NCI-H1105 (cell line): ENCODE measurements at regions not wholly inside any gene's neighbourhood (a gene's known extent, or its start where the extent isn't known, plus 50 kb on each side); places are given as distances from the start of the nearest gene placed in this dataset.

ENCODE experiments used
- DNase-seq: peaks from one replicate; lab custom pipeline; 2025; lab: John Stamatoyannopoulos, UW

DNA sequence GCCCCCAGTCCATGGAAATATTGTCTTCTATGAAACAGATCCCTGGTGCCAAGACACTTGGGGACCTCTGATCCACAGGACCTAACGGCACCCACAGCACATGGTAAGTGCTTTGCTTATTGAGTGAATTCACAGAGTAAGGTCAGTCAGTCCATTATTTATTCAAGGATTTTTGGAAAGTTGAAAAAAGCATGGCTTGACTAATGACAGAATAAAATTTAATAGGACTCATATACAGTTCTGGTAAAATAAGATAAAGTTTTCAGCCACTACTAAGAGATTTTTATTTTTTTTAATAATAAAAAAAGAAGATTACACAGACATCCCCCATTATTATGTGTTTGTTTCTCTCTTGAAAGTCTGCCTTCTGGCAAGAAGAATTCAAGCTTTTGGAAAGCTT is 490.6 kb upstream of the HS3ST1 start:
- DNase-seq = no peak

DNA sequence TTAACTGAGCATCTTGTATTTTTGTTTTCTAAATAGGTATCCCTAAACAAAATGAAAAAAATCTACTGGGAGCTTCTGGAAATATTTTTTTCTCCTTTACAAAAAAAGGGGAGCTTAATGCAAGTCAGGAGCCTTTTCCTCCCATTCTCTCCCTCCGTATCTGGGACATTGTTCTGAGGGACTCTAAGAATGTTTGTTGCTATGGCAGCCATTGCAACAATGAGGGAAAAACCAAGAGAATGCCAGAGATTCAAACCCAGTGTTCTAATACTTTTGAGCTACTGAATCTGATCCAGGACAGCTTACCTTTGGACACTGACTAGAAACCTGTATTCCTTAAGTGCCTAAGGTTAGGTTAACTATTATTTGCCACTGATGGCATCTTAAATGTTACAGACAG is 485.7 kb upstream of the HS3ST1 start:
- DNase-seq = no peak

DNA sequence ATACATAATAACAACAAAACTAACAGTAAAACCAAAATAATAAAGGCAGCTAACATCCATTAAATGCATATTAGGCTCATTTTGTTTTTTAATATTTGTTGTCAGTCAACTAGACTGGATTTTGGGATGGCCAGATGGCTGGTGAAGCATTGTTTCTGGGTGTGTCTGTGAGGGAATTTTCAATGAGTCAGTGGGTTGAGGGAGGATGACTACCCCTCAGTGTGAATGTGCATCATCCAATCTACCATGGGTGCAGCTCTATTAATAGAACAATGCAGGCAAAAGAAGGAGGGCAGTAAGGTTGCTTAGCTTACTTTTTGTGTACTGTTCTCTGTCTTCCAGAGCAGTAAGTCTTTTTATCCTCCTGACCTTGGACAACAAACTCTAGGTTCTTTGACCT is 484.2 kb upstream of the HS3ST1 start:
- no peak for DNase-seq

DNA sequence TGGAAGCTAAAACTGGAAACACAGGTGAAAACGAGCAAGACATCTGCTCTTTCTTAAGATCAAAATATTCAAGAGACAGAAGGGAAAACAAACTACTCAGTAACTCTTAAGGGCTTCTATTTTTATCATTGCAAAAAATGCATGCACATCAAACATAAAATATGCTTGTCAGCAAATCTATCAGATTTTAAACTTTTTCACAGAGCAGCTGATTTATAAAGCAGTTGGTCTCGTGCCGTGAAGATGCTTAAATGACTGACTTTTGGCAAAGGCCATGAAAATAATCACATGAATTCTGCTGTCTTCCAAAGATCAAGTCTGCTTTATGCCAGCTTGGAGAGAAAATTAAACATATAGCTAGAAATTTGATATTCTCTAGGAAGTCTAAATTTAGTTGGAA is 482.1 kb upstream of the HS3ST1 start:
- DNase-seq = no peak

DNA sequence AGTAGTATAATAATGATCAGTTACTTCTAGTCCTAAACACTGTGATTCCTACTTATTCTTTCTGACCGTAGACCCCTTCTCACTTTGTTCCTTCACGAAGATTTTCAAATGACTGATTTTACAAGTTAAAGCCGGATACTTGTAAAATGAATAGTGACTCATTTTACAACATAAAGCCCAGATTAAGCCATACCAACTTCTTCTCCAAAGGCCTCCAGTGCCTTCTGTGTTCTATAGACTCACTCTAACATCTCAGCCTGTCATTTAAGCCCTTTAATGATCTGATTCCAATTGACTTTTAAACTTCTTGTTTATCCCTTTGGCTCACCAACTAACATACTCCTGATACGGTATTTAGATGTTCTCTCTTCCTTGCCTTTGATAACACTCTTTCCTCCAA is 480.0 kb upstream of the HS3ST1 start:
- no peak for DNase-seq

DNA sequence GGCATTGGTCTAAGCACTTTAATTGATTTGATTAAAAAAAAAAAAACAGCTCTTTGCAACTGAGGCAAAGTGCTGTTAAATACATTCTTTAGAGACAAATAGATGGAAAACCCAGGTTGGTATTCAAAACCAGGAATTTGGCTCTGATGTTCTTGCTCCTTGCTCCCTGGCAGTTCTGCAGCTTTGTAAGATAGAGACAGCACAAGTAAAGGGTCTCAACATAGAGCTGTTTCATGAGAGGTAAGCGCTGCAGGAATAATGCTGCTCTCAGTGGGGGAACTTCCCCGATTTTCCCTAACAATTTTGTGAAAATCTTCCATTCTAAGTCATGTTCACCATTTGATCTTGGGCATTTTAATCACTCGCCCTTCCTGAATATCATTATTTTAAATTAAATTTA is 479.5 kb upstream of the HS3ST1 start:
- no peak for DNase-seq

DNA sequence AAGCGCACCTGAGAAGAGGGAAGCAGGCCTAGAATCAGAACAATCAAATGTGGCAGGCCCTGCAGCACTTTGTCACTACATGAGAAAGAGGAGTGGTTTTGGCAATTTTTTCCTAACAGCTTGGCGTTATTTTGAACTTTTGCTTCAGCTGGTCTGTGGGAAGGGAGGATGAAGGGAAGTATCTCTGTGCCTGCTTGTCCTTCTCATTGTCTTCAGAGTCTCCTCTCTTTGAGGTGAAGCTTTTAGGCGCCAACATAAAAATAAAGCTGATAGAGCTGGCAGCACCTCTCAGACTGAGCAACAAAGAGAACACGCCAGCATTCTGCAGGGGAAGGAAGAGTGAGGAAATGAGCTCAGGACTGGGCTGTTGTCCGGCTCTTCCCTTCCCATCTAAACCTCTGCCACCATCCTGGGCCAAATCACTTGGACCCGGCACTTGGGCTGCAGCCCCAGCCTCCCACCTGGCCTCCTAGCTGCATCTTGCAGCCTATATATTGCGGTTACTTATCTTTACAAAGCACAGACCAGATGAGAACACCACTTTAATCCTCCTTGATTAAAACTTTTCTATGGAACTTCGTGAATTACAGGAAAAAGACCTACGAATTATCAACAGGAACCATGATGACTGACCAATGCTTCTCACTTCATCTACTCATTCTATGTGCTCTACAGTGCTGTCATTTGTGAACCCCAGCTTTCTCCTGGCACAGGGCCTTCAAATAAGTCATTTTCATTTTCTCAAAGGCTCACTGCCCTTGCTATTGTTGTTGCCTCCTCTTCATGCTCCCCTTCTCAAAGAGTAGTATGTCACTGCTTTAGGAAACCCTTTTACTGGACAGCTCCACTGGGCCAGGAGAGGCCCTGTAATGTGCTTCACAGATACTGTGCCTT is 476.4 kb upstream of the HS3ST1 start:
- DNase-seq = no peak

DNA sequence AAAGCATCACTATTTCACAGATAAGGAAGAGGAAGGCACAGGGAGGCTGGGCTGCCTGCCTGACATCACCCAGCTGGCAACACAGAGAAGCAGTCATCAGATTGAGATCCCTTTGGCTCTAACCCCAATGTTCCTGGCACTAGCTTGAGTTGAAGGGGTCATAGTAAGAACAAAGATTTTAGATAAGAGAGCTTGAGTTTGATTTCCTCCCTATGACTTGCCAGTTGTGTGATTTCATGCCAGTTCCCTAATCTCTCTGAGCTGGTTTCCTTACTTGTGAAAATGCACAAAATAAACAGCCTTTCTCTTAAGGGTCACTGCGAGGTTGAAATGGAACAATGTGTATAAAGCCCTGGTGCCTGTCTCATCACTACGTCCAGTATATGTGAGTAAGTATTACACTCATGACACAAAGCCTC is 475.4 kb upstream of the HS3ST1 start:
- no peak for DNase-seq

DNA sequence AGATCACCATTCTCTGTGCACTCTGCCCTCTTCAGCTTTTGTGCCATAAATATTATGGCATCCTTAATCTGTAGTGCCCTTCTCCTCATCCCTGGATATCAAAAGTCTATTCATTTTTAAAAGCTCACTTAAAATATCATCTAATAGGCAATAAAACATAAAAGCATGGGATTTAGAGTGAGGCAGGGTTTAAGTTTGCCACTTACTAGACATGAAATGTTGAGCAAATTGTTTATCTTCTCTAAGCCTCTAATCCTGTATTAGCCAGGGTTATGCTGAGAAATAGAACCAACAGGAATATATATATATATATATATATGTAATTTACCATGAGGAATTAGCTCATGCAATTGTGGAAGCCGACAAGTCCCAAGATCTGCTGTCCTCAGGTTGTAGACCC is 472.4 kb upstream of the HS3ST1 start:
- no peak for DNase-seq

DNA sequence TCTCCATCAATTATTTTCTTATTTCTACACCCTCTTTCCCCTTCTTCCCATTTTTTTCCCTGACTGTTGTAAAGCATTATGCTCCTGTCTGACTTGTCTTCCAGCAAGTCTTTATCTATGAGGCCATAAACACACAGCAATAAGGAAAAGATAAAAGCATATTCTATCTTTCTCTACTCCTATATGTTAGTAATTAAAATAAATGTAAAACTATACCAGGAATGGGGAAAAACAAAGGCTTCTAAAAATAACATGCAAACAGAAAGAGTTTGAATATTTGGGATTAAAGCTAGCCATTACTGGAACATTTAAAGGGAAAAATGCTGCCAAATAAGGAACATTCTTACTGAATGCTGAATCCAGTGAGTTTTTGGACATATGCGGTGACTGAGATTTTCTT is 471.7 kb upstream of the HS3ST1 start:
- no peak for DNase-seq

DNA sequence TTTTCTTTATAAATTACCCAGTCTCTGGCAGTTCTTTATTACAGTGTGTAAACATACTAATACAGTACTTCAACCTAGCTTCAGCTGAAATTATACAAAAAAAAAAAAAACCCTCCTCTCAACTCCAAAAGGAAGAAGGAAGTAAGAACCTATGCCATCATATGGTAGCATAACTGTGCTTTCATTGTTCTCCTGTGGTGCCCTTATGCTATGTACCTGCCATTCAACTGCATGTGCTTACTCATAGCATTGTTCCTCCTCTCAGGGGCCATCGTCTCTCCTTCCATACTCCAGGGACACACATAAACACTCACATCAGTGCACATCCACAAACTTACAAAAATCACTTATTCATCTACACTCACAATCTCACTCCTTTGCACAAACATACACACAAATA is 470.1 kb upstream of the HS3ST1 start:
- DNase-seq = no peak

DNA sequence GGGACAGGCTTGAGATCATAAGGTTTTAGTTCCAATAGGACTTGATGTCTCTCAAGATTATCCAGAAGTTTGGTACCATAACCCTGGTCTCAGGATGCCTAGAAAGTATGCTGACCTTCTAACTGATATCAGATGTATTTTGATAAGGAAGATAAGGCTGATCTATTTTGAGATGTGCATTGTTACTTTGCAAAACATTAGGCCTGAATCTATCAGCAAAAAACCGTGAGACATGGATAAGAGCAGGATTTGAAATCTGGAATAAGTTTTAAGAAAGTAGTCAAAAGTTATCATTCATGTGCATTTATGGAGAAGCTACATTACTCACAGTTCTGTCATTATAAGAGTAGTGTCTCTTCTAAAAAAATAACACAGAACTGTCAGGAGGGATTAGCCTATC is 467.1 kb upstream of the HS3ST1 start:
- no peak for DNase-seq

DNA sequence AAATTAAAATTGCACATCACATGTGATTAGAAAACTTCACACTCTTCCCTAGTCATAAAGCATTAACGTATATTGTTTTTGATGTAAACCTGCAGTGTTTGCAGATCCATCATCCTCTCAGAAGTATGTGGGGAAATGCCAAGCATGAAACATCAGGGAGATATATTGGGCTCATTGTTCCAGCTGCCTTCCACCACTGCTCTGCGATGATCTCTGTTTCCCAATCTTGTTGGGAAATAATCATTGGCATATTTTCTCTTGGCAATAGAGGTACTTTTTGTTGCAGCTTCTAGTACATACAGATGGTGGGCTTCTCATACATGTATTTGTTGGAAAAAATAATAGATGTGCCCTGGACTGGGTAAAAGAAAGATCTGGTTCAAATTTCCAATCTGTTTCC is 466.3 kb upstream of the HS3ST1 start:
- no peak for DNase-seq

DNA sequence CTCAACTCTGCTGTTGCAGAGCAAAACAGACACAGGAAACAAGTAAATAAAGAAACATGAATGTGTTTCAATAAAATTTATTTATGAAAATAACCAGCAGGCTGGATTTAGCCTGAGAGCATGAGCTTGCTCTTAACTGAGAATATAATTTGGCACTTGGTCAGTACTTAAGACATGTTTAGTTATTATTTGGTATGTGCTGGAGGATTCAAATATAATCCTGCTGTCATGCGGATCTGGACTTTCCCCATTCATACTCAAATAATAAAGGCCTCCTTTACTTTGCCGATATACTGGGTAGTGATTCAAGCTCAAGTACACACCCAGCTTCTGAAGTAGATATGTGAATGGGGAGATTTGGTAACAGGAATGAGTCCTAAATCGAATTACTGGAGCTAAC is 465.5 kb upstream of the HS3ST1 start:
- no peak for DNase-seq

DNA sequence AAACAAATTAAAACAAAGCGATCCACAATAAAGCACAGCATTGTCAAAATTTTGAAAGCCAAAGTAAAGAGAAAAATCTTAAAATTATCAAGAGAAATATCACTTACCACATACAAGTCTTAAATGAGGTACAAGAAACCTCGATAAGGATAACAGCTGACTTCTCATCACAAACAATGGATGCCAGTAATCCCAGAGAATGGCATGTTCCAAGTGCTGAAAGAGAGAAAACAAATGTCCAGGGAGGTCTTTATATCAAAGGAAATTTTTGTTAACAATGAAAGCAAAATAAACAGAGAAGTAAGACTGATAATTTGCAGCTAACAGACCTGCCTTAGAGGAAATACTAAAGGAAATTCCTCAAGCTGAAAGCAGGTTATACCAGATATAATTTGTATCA is 460.4 kb upstream of the HS3ST1 start:
- DNase-seq = no peak

DNA sequence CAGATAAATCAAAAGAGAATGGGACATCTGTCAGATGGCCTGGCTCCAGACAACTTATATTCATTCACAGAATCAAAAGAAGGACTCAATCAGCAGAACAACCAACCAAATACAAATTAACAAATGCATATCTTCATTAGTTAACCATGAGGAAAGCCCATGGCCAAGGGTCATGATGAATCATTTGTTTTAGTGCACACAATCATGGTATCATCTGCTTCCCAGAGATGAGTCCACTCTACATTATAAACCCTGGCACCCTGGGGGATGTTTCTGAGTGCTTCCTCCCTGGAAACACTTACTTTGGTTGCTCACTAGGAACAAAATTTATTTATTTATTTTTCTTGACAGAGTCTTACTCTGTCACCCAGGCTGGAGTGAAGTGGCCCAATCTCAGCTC is 453.3 kb upstream of the HS3ST1 start:
- no peak for DNase-seq

DNA sequence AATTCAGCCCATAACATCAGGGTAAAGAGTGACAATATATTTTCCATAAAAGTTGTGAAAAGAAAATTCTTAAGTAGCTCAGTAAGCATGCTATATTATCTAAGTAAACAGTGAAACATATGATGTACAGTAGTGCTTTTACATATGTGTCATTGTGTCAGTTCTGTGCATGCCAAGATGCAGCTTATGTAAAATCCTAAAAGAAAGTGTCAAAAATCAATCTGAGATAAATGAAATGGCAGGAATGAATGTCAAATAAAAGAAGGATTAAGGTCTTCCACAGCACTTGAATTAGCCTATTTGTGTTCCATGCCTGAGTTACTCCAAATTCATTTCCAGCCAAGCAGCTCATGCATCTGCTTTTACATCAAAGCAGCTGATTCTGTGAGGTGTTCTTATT is 452.7 kb upstream of the HS3ST1 start:
- DNase-seq = no peak

DNA sequence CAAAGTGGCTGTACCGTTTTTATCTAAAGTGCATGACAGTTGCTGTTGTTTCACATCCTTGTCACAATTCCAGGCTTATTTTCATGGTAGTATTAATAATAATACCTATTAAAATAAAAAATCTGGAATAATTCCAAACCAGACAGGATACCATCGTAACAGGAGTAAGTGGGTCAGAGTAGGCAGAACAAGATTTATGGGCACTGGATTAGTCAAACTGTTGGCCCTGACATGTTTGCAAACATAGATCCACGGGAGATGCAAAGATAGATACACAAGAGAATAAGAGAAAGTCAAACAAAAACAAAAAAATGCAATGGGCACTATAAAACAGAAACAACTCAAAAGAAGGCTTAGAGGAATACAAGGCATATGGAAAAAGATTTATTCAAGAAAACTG is 449.5 kb upstream of the HS3ST1 start:
- peak; percentile 8 for DNase-seq

DNA sequence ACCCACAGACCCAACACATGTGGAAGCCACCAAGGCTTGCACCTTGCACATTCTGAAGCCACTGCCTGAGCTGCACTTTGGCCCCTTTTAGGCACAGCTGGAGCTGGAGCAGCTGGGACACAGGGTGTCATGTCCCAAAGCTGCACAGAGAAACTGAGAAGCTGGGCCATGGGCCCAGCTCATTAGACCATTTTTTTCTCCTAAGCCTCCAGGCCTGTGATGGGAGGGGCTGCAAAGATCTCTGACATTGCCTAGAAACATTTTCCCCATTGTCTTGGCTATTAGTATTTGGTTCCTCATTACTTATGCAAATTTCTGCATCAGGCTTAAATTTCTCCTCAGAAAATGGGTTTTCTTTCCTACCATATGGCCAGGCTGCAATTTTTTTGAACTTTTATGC is 447.4 kb upstream of the HS3ST1 start:
- DNase-seq = no peak

DNA sequence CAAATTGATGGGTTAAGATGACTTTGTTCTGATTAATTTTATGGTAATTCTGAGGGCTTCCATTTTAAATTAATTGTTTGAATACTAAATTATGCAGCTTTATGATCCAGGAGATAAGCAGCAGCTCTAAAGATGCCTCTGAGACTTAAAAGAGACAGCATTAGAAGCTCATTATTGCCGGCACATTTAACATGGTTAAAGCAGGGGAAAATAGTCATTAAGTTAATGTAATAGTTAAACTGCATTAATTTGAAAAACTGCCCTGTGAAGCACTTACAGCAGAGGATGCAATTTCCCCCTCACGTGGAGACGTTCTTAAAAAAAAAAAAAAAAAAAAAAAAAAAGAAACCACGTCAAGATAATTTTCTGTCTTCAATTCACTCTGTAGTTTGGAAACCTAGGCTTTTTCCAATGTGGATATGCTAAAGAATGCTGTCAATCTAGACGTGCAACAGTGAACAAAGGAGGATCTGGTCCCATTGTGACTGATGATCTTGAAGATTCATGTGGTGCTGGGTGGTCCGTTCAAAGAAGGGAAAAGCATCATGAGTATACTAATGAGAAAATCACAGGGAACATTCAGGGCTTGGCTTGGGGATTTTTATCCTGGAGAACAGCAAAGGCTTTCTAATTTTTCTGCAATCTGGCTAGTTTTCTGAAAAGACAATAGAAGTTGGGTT is 440.6 kb upstream of the HS3ST1 start:
- no peak for DNase-seq

DNA sequence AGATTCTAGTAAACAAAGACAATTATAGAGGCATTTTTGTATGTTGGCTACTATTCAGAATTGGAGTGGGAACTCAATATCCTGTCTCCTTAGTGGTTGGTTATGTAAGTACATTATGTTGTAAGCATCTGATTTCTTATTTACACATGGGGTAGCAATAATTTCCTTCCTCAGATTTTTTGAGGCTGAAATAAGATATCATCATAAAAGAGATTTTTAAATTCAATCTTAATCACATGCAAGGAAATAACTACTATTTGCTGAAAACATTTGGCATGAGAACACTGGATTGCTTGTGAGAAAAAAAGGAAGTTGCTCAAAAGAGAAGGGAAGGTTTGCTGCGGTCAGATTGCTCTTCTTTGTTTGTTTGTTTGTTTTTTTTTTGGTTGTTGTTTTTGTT is 437.7 kb upstream of the HS3ST1 start:
- DNase-seq = no peak

DNA sequence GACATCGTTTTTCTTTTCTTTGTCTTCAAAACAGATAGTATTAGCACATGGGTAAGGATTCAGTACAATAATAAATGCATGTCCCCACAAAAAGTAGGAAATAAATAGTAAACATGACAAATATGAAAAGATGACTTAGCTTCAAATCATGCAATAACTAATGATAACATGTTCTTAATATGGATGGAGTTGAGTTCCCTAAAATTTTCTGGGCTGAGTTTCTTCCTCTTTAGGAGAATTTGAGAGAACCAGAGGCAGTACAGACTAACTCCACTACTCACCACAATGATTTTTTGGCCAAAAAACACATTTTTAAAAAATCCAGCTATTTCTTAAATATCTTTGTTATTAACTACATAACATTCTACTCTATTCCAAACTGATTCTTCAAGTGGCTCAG is 432.3 kb upstream of the HS3ST1 start:
- DNase-seq = no peak

DNA sequence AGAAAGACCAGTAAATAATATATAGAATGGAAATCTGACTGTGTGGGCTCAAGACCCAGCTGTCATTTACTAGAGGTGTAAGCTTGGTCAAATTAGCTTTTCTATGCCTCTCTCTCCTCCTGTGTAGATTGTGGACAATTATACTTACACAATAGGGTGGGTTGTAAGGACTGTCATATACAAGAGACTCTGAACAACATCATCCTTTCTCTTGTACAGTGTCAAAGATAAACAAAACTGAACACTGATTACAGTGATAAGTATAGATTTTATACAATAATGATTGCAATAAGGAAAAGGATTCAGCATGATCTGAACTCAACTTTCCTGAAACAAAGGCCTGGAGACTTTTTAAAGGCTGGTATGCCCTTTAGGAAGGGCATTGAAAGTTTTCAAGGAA is 429.2 kb upstream of the HS3ST1 start:
- DNase-seq = no peak

DNA sequence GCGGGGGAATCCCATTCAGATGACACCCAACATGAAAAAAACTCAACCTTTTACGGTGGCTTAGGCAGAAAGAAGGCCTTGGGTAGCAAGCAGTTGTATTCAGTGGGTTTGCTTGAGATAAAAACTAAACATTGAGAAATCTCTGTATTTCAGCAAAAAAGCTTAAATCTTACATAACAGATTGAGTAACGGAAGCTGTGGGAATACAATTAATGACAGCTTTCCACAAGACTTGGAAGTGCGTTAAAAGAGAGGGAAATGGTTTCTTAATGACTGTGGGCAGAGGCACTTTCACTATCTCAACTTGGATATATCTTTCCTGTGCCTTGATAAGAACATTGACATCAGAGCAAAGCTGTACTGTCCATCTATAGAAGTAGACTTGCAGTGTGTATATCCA is 418.5 kb upstream of the HS3ST1 start:
- no peak for DNase-seq
